ENCODE measurements at regions not wholly inside any gene's neighbourhood (a gene's known extent, or its start where the extent isn't known, plus 50 kb on each side); places are given as distances from the start of the nearest gene placed in this dataset.

GRCh38 chr6:50945789-50946188, 127.1 kb downstream of the TFAP2B start:
- no peak overlapping the region for H2AFZ ChIP-seq (ENCODE audit: low read depth, low read length, severe bottlenecking)
- no peak overlapping the region for H3K4me3 ChIP-seq (ENCODE audit: insufficient read depth, low read length, poor library complexity, severe bottlenecking)
- no peaks in the 10 kb centered on the region for H3K36me3 ChIP-seq (ENCODE audit: low read length)
- no peaks in the 10 kb centered on the region for H3K79me2 ChIP-seq (ENCODE audit: insufficient read depth, low read length)
- no peak overlapping the region for H3K9ac ChIP-seq (ENCODE audit: low read length)
- H3K4me2 ChIP-seq (ENCODE audit: low read depth, low read length, poor library complexity, severe bottlenecking), result no peak overlapping the region
- H3K9me3 ChIP-seq (ENCODE audit: insufficient read depth, low read length), result no peaks in the 10 kb centered on the region
- no peaks in the 10 kb centered on the region for H3K27me3 ChIP-seq (ENCODE audit: low read length)
- H4K20me1 ChIP-seq (ENCODE audit: low read depth, low read length), result no peaks in the 10 kb centered on the region
- H3K27ac ChIP-seq (ENCODE audit: low read depth, low read length), result no peak overlapping the region
- no peaks in the 10 kb centered on the region for H3F3A ChIP-seq (ENCODE audit: insufficient read depth)
- H3K9me2 ChIP-seq (replicated peaks; ENCODE audit: insufficient read depth, low read length), result no peaks in the 10 kb centered on the region
- TF ChIP-seq CTCF (IDR thresholded peaks at IDR 0.05; ENCODE audit: insufficient read depth, low read length, poor library complexity, severe bottlenecking) (no peak), EZH2phosphoT487 (conservative IDR thresholded peaks at IDR 0.05; ENCODE audit: low read length) (no peak)

GRCh38 chr6:50952092-50952907, 133.6 kb downstream of the TFAP2B start:
- H3K4me2 ChIP-seq (ENCODE audit: low read depth, low read length, poor library complexity, severe bottlenecking), result no peak overlapping the region
- H3K9ac ChIP-seq (ENCODE audit: low read length), result no peak overlapping the region
- no peaks in the 10 kb centered on the region for H3K79me2 ChIP-seq (ENCODE audit: insufficient read depth, low read length)
- no peaks in the 10 kb centered on the region for H3K9me3 ChIP-seq (ENCODE audit: insufficient read depth, low read length)
- H3K27ac ChIP-seq (ENCODE audit: low read depth, low read length), result no peak overlapping the region
- TF ChIP-seq EZH2phosphoT487 (conservative IDR thresholded peaks at IDR 0.05; ENCODE audit: low read length) (no peak), CTCF (IDR thresholded peaks at IDR 0.05; ENCODE audit: insufficient read depth, low read length, poor library complexity, severe bottlenecking) (no peak)
- no peaks in the 10 kb centered on the region for H4K20me1 ChIP-seq (ENCODE audit: low read depth, low read length)
- no peak overlapping the region for H2AFZ ChIP-seq (ENCODE audit: low read depth, low read length, severe bottlenecking)
- no peaks in the 10 kb centered on the region for H3K9me2 ChIP-seq (replicated peaks; ENCODE audit: insufficient read depth, low read length)
- H3F3A ChIP-seq (ENCODE audit: insufficient read depth), result no peaks in the 10 kb centered on the region
- no peaks in the 10 kb centered on the region for H3K27me3 ChIP-seq (ENCODE audit: low read length)
- no peaks in the 10 kb centered on the region for H3K36me3 ChIP-seq (ENCODE audit: low read length)
- H3K4me3 ChIP-seq (ENCODE audit: insufficient read depth, low read length, poor library complexity, severe bottlenecking), result no peak overlapping the region

- no peaks in the 10 kb centered on the region for H3K27me3 ChIP-seq (ENCODE audit: low read length)
- no peak overlapping the region for H2AFZ ChIP-seq (ENCODE audit: low read depth, low read length, severe bottlenecking)
- no peaks in the 10 kb centered on the region for H3K9me3 ChIP-seq (ENCODE audit: insufficient read depth, low read length)
- no peak for TF ChIP-seq CTCF (IDR thresholded peaks at IDR 0.05; ENCODE audit: insufficient read depth, low read length, poor library complexity, severe bottlenecking)
- TF ChIP-seq EZH2phosphoT487 (conservative IDR thresholded peaks at IDR 0.05; ENCODE audit: low read length), result no peak
- H3K9me2 ChIP-seq (replicated peaks; ENCODE audit: insufficient read depth, low read length), result no peaks in the 10 kb centered on the region
- H3K9ac ChIP-seq (ENCODE audit: low read length), result no peak overlapping the region
- no peak overlapping the region for H3K4me3 ChIP-seq (ENCODE audit: insufficient read depth, low read length, poor library complexity, severe bottlenecking)
- no peak overlapping the region for H3K27ac ChIP-seq (ENCODE audit: low read depth, low read length)
- no peak overlapping the region for H3K4me2 ChIP-seq (ENCODE audit: low read depth, low read length, poor library complexity, severe bottlenecking)
- no peaks in the 10 kb centered on the region for H3K79me2 ChIP-seq (ENCODE audit: insufficient read depth, low read length)
- H3K36me3 ChIP-seq (ENCODE audit: low read length), result no peaks in the 10 kb centered on the region
- no peaks in the 10 kb centered on the region for H3F3A ChIP-seq (ENCODE audit: insufficient read depth)
- H4K20me1 ChIP-seq (ENCODE audit: low read depth, low read length), result no peaks in the 10 kb centered on the region
These were observed 137.3 kb downstream of the TFAP2B start for GRCh38 chr6:50956014-50956413.
